ENCODE measurements at regions not wholly inside any gene's neighbourhood (a gene's known extent, or its start where the extent isn't known, plus 50 kb on each side); places are given as distances from the start of the nearest gene placed in this dataset.
"Not testable (repeated sequence)": the region's sequence is repeated elsewhere in the genome, so short reads cannot be mapped to it uniquely, and the experiment has no call there.

- DNase-seq (ENCODE audit: low spot score) = no peak
These were observed 253.6 kb upstream of the EXOC2 start for GRCh38 chr6:946546-946945.

- DNase-seq (ENCODE audit: low spot score) = no peak
These were observed 246.8 kb upstream of the EXOC2 start for GRCh38 chr6:939526-940252.

- DNase-seq (ENCODE audit: low spot score) = no peak
These were observed 246.0 kb upstream of the EXOC2 start for GRCh38 chr6:938916-939315.

- no peak for DNase-seq (ENCODE audit: low spot score)
These were observed 245.4 kb upstream of the EXOC2 start for GRCh38 chr6:938271-938905.

- DNase-seq (ENCODE audit: low spot score) = no peak
These were observed 242.6 kb upstream of the EXOC2 start for GRCh38 chr6:935582-935981.

- DNase-seq (ENCODE audit: low spot score) = no peak
These were observed 241.7 kb upstream of the EXOC2 start for GRCh38 chr6:934686-935085.

GRCh38 chr6:931919-932318 is 239.0 kb upstream of the EXOC2 start:
- not testable (repeated sequence) for DNase-seq (ENCODE audit: low spot score)

- no peak for DNase-seq (ENCODE audit: low spot score)
These were observed 234.2 kb upstream of the EXOC2 start for GRCh38 chr6:927157-927556.

GRCh38 chr6:925656-926213 is 232.8 kb upstream of the EXOC2 start:
- no peak for DNase-seq (ENCODE audit: low spot score)

- no peak for DNase-seq (ENCODE audit: low spot score)
These were observed 231.7 kb upstream of the EXOC2 start for GRCh38 chr6:924661-925060.

- no peak for DNase-seq (ENCODE audit: low spot score)
These were observed 228.5 kb upstream of the EXOC2 start for GRCh38 chr6:921400-921799.

- DNase-seq (ENCODE audit: low spot score) = no peak
These were observed 227.6 kb upstream of the EXOC2 start for GRCh38 chr6:920512-920911.

- DNase-seq (ENCODE audit: low spot score) = no peak
These were observed 226.6 kb upstream of the EXOC2 start for GRCh38 chr6:919500-919899.

- no peak for DNase-seq (ENCODE audit: low spot score)
These were observed 225.0 kb upstream of the EXOC2 start for GRCh38 chr6:917939-918338.

GRCh38 chr6:917296-917695 is 224.4 kb upstream of the EXOC2 start:
- DNase-seq (ENCODE audit: low spot score) = no peak

- DNase-seq (ENCODE audit: low spot score) = no peak
These were observed 223.2 kb upstream of the EXOC2 start for GRCh38 chr6:916131-916530.

GRCh38 chr6:912871-913835 is 220.2 kb upstream of the EXOC2 start:
- no peak for DNase-seq (ENCODE audit: low spot score)

GRCh38 chr6:907928-908327 is 215.0 kb upstream of the EXOC2 start:
- DNase-seq (ENCODE audit: low spot score) = no peak

GRCh38 chr6:906920-907319 is 214.0 kb upstream of the EXOC2 start:
- no peak for DNase-seq (ENCODE audit: low spot score)

- no peak for DNase-seq (ENCODE audit: low spot score)
These were observed 212.6 kb upstream of the EXOC2 start for GRCh38 chr6:905556-905955.

GRCh38 chr6:904994-905393 is 212.1 kb upstream of the EXOC2 start:
- no peak for DNase-seq (ENCODE audit: low spot score)

- DNase-seq (ENCODE audit: low spot score) = no peak
These were observed 210.8 kb upstream of the EXOC2 start for GRCh38 chr6:903761-904160.
